NCI-H2196 (cell line): ENCODE measurements at regions not wholly inside any gene's neighbourhood (a gene's known extent, or its start where the extent isn't known, plus 50 kb on each side); places are given as distances from the start of the nearest gene placed in this dataset.
"Not testable (repeated sequence)": the region's sequence is repeated elsewhere in the genome, so short reads cannot be mapped to it uniquely, and the experiment has no call there.

Experiments used
- DNase-seq: peaks from one replicate; lab custom pipeline; 2025; ENCODE audit not compliant: unreplicated experiment; lab: John Stamatoyannopoulos, UW

GRCh38 chr2:239566162-239566994, 165.6 kb upstream of the HDAC4 start:
- no peak for DNase-seq

DNA sequence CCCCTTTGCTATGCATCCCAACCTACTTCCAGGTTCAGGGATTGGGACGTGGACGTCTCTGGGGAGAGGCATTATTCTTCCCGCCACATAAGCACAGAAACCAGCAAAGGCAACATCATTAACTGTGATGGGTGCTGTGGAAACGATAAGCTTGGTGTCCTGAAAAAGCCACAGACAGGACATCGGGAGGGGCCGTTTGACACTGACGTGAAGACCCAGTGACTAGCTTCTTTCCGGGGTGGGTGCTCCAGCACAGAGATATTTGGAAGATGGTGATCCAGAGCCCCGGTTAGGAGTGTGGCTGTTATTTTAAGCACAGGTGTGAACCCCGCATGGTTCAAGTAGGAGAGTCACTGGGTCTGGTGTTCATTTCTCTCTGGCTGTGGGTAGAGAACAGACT, 163.8 kb upstream of the HDAC4 start:
- no peak for DNase-seq

DNA sequence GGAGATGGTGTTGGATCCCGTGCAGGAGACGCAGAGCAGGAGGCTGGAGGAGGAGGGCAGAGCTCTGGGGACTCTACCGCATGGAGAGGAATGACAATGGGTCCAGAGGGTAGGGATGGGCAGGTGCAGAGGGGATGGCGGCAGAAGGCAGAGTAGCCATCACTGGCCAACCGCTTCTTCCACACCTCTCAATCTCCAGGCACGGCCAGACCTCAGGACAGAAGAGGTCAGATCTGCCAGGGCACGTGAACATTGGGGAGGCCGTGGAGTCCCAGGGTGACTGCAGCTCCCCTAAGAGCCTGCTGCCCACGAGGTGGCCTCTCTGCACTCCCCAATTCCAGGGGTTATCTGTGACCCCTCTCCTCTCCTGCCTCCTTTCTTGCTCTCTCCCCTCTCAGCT, 162.7 kb upstream of the HDAC4 start:
- DNase-seq, result no peak

GRCh38 chr2:239561446-239562001, 160.7 kb upstream of the HDAC4 start:
- DNase-seq, result no peak

DNA sequence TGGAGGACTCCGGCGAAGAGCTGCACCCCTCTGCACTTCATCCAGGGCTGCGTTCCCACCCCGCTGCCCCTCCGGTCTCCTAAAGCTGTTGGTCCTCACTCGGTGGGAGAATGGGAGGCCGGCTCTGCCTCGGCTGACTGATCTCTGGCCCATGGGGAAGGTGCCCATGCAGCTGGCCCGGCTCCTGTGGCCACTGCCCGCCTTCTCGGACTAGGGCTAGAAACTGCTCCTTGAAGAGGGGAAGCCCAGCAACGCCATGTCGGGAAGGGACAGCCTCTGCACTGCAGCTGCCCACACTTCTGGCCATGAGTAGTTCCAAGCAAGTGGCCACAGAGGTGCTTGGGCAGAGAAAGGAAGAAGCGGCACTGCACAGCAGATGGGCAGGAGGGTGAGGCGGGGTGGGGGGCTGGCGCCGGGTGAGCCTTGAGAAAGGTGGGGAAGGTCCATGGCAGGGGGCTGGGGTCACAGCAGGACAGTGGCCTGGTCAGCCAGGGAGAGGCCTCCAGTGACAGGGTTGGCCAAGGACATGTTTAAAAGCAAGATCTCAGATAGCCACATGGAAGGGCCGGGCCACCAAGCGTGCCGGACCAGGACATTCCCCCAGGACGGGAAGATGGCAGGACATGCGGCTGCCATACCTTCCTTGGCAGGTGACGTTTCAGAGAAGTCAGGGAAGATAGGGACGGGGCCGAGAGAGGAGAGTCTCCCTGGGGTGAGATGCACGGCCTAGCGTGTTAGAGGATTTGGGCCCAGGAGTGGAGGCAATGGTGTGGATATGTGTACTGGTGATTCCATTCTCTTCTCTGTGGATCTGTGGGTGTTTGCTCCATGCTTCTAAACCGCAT, 158.8 kb upstream of the HDAC4 start:
- no peak for DNase-seq

DNA sequence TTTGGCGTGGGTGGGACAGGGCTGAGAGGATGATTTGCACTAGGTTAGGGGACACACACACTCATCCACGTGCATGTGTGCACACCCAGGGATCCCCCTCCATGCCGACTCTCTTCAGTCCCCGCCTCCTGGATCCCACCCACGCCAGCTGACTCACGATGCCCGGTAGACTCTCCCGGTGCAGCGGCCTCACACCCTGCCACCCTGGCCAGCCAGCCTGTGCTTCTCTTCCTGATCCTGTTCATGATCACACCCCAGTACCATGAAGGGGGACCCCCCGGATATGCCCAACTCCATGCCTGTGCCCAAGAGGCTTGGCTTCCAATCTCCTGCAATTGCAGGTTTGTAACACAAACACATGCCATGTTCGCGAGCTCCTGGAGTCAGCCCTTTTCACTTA, 157.8 kb upstream of the HDAC4 start:
- DNase-seq, result no peak

DNA sequence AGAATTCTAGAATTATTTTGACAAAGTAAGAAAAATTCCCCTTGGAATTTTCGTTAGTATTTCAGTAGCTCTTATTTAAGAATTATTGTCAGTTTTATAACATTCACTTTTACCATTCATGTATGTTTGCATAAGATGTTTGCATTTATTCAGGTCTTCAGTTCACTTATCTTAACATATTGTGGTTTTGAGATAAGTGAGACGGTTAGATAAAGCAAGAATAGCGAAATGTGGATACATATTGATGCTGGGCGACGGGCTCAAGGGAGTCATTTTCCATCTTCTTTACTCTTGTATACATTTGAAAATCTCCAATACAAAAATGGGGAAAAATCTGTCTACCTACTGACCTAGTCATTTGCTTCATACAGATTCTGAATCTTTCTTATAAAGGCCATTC, 156.7 kb upstream of the HDAC4 start:
- DNase-seq, result no peak

DNA sequence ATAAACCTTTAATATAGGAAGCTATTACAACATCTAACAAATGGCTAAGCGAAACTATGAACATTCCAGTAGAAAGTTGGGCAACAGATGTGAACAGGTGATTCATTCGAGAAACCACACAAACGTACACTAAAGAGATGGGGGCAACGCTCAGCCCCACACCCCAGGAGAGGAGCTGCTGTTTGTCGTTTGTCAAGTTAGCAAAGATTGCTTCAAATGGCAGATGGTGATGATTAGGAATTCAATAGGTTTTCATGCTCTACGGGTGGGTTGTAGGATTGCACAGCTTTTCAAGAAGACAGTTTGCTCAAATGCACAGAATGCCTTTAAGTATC, 154.7 kb upstream of the HDAC4 start:
- no peak for DNase-seq

- DNase-seq, result no peak
These were observed 154.1 kb upstream of the HDAC4 start for GRCh38 chr2:239554766-239555570.

DNA sequence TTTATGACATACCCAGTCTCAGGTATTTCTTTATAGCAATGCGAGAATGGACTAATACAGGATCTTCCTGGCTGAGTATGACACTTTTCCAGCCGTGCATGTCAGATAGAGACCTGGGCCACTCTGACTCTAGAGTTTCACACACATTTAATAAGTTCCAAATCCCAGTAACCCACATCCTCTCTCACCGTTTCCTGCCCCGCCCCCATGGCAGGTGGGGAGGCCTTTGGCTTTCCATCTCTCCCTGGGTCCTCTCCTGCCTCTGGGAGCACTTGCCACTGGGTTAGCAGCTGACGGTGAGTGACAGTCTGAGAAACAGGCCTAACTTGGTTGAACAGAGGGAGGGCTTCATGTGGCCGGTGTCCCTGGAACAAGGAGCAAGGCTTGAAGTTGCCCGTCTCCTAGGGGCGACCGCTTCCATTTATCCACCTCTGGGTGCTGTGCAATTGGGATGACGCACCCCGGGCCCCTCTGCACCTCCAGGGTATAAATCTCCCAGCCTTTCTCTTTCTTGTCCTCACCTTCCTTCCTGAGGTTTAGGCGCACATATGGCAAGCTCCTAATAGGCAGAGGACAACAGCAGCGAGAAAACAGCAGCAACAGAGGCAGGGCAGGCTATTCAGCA, 152.7 kb upstream of the HDAC4 start:
- no peak for DNase-seq

- no peak for DNase-seq
These were observed 151.6 kb upstream of the HDAC4 start for GRCh38 chr2:239552213-239552926.

DNA sequence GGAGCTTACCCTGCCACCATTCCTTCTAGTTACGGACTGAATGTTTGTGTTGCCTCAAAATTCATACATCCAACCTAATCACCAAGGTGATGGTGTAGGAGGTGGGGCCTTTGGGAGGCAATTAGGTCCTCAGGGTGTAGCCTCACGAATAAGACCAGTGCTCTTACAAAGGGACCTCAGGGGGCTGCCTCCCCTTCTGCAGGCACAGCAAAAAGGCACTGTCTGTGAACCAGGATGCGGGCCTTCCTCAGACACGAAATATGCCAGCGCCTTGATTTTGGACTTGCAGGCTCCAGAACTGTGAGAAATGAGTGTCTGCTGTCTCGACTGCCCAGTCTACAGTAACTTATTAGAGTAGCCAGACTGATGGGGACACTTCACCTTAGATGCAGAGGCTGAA, 150.4 kb upstream of the HDAC4 start:
- DNase-seq, result no peak

- DNase-seq, result no peak
These were observed 149.5 kb upstream of the HDAC4 start for GRCh38 chr2:239550357-239550756.

DNA sequence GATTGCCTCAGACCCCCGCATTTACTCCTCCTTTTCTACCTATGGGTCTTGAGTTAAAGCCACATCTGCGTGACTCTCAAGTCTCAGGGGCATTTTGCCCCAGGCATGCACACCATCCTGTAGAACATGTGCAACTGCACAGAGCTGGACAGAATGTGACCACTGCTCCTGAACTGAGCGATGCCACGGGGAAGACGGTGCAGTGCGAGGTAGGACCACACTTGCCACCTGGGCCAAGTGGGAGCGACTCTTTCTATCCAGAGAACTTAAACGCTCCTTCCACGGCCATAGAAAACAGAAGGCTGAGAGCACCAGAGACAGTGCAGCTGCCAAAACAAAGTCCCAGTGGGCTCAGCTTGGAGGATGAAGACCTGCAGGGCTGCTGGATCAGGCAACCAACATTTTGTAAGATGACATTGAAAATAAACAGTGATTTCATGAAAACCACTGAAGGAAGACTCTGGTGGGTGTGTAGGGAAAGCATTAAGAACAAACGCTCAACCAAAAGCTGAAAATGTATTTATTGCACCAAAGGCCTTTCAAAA, 149.0 kb upstream of the HDAC4 start:
- DNase-seq, result no peak

- no peak for DNase-seq
These were observed 148.3 kb upstream of the HDAC4 start for GRCh38 chr2:239548965-239549595.

DNA sequence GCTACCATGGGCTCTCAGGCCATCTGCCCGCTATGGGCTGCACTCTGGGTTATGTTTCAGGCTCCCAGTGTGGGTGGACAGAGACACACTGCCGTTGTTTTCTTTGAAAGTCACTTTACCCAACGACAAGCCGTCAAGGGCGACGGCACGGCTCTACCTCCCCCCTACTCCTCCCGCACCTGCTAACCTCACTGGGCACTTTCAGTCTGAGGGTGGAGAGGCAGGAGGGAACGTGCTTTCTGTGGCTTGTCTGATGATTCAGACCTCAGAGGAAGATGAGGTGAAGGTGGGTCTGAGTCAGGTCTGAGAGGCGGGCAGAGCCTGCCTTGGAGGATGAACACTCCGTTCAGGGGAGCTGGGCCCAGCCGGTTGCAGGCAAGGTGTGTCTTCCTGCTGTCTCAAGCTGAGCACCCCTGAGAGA, 147.6 kb upstream of the HDAC4 start:
- no peak for DNase-seq

DNA sequence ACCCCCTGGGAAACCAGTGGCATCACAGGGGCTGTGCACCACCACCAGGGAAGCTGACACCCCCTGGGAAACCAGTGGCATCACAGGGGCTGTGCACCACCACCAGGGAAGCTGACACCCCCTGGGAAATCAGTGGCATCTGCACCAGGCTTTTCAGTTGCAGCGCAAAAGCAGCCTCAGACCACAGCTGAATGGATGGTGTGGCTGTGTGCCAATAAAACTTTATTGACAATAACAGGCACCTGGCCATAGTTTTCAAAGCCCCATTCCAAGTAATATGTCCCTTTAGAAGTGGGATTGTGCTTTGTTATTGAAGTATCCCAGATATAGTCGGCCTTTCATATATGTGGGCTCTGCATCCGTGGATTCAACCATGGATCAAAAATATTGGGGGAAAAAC, 146.3 kb upstream of the HDAC4 start:
- DNase-seq, result not testable (repeated sequence)

DNA sequence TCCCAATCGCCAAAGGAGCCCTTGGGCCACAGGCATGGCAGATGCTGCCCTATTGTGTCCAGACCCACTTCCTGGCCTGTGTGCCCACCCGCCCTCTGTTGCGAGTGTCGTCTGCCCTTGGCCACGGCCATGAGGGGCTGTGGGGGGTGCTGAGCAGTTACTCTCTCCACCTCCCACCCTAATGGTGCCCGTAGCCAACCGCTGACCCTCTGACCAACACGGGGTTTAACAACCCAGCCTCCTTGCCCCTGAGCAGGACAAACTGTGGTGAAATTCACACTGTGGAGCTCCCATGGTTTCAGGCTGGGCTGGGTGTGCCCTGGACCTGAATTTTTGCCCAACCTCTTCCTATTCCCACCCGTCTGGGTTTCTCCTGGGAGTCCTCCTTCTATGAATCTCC, 145.7 kb upstream of the HDAC4 start:
- DNase-seq, result no peak

DNA sequence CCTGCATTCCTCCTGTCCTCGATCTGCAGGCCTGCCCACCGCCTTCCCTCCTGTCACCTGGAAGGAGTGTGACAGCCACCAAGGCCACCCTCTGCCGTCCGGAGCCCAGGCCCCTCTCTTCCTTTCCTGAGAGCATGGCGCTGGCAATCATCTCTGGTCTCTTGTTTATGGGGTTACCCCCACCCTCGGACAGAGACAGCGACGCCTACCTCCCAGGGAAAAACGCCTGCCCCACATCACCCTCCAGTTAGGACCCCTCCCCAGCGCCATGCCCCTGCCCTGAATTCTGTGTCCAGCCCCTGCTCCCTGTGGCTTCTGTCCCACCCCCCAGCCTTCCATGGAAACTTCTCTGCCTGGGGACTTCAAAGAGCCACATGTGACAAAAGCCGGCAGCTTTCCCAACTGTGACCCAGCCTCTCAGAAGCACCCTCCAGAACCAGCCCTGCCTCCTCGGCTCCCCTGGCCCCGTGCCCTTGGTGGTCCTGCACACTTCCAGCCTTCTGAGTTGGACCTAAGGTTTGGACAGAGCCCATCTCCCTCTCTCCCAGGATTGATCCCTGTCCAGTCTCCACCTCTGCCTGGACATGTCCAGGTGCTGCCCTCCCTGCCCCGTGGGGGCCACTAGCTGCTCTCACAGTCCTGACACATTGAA, 145.0 kb upstream of the HDAC4 start:
- no peak for DNase-seq
